Inflammatory macrophage (primary cell): ENCODE measurements at regions not wholly inside any gene's neighbourhood (a gene's known extent, or its start where the extent isn't known, plus 50 kb on each side); places are given as distances from the start of the nearest gene placed in this dataset.

ENCODE experiments used
- DNase-seq, 2 donors: peaks; one replicate each; pipeline ENCODE4 v3.0.0-alpha.2; 2020 to 2022

- DNase-seq, result peak; percentile 69 to 70
These were observed 61.1 kb upstream of the CD44 start for GRCh38 chr11:35077709-35078469.

DNA sequence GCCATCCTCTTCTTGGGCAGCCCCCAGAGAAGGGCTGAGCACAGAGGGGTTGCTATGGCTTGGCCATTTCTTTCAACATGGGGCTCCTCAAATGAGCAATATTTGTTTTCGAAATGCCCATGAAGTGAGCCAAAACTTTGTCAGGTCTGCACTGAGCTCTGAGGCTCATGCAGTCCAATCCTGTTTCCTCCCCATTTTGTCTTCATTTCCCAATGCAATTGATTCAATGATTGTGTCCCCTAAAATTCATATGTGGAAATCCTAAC lies 60.6 kb upstream of the CD44 start:
- peak in 1 of 2 donors; percentile 2 for DNase-seq

DNA sequence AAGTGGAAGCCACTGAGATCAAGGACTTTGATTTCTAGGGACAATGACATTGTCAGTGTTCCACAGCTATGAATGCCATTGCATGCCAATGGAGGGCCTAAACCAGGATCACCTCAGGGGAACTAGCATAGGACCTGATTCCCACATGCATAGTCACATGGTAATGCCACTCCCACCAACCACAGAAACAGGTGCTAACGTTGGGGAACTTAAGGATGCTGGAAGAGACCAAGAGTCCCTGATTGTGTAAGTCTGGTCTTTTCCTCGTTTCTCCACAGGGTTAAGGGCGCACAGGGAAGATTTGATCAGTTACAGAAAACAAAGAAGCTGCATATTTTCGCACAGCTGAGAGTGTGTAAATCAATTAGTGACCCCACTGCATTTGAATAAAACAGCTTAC lies 59.4 kb upstream of the CD44 start:
- DNase-seq, result peak in 1 of 2 donors; percentile 2

- DNase-seq, result peak; percentile 96 to 98
These were observed 56.4 kb upstream of the CD44 start for GRCh38 chr11:35082321-35083180.

GRCh38 chr11:35083181-35083430 lies 55.9 kb upstream of the CD44 start:
- no peak for DNase-seq

DNA sequence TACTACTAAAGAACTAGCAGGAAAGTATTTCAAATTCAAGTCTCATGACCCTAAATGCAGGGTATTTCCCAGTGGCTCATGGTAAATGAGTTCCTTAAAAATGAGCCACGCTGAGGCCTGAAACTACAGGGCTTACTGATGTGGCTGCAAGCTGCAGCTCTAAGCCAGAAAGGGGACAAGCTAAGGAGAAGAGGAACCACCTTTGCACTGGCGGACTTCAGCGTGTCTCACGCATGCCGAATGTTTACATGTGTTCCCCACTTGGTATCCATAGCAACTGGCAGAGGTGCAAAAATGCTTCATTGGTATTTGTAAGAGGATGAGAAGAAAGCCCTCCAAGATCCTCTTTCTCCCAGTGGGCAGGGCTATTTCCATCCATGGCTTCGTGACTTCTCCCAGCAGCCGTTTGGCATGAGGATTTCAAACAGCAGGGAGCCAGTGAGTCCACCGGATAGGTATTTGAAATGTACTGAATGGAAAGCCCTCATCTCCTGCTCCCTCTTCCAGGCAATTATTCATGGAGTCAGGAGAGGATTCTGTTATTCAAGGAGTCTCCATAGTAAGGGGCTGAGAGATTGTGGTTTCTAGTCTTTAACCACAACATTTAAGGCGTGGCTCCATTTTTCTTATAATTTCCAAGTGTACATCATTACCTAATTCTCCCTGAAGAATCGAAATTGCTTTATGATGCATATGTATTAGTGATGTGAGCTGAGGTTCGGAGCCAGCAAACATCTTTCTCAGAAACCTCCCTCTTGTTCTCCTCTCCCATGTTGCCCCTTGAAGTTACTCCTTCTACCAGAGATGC lies 55.3 kb upstream of the CD44 start:
- DNase-seq, result peak; percentile 97 to 99

DNA sequence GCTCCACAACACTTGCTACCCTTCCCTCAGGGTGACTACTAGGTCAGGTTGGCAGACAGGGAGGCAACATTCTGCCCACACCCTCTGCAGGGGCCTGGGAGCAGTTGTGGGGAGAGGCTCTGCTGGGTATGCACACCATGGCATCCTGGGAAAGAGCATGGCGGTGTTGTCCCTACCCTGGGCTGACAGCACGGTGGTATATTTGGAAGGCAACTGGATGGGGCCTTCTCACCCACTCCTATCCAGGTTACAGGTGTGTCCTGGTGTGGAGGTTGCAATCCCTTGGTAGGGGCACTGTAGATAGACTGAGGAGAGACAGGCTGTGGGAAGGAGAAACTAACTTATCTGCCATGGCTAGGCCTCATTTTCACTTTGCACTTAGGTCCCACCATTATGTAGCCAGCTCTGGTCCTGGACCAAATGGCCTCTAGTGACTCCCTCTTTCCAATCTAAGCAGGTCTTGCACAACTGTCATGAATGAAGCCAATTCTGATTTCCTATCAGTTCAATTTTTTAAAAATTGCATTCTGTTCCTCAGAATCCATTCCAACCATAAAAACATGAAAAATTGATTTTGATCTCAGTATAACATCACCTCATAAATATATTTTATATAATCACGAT lies 54.0 kb upstream of the CD44 start:
- no peak for DNase-seq

GRCh38 chr11:35085531-35086165 lies 53.3 kb upstream of the CD44 start:
- DNase-seq, result no peak

GRCh38 chr11:35087648-35088047 lies 51.3 kb upstream of the CD44 start:
- DNase-seq, result peak; percentile 72 to 78

DNA sequence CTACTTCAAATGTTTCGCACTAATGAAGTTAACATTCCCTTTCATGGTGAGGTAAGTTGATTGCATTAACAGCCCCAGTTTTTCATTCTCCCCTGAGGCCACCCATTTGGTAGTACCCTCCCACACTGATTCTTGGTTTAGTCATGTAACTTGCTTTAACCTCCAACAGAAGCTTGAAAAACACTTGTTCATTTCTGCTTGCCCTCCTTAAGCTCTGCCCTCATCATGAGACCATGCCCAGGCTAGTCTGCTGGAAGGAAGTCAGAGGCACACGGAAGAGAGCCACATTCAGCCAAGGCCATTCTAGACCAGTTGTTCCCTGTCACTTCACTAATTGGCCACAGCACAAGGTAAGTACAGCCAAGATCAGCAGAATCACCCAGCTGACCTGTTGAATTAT lies 50.7 kb upstream of the CD44 start:
- peak in 1 of 2 donors; percentile 28 for DNase-seq

GRCh38 chr11:35088676-35089075 lies 50.3 kb upstream of the CD44 start:
- DNase-seq, result no peak
